GM19043 (cell line): ENCODE measurements at regions not wholly inside any gene's neighbourhood (a gene's known extent, or its start where the extent isn't known, plus 50 kb on each side); places are given as distances from the start of the nearest gene placed in this dataset.
"Not testable (repeated sequence)": the region's sequence is repeated elsewhere in the genome, so short reads cannot be mapped to it uniquely, and the experiment has no call there.

ENCODE experiments used
- ATAC-seq: cut with Tn5 transposase; IDR thresholded peaks from one replicate; pipeline ENCODE4 v1.9.1; 2021; ENCODE audit warnings: low read depth; ENCODE audit not compliant: unreplicated experiment

- ATAC-seq, result no peak
These were observed 271.8 kb upstream of the PLET1 start for GRCh38 chr11:112532506-112532905.

- no peak for ATAC-seq
These were observed 273.0 kb upstream of the PLET1 start for GRCh38 chr11:112533682-112534081.

- ATAC-seq, result no peak
These were observed 273.5 kb upstream of the PLET1 start for GRCh38 chr11:112534208-112534607.

- no peak for ATAC-seq
These were observed 276.4 kb upstream of the PLET1 start for GRCh38 chr11:112537026-112537425.

GRCh38 chr11:112537846-112538330 is 277.2 kb upstream of the PLET1 start:
- ATAC-seq, result no peak

GRCh38 chr11:112538534-112539280 is 278.0 kb upstream of the PLET1 start:
- no peak for ATAC-seq

- ATAC-seq, result not testable (repeated sequence)
These were observed 278.6 kb upstream of the PLET1 start for GRCh38 chr11:112539281-112539555.

GRCh38 chr11:112539741-112540140 is 279.1 kb upstream of the PLET1 start:
- no peak for ATAC-seq

GRCh38 chr11:112540261-112540660 is 279.6 kb upstream of the PLET1 start:
- no peak for ATAC-seq

GRCh38 chr11:112541140-112542046 is 280.7 kb upstream of the PLET1 start:
- no peak for ATAC-seq

- ATAC-seq, result no peak
These were observed 281.8 kb upstream of the PLET1 start for GRCh38 chr11:112542479-112542878.

- ATAC-seq, result no peak
These were observed 282.7 kb upstream of the PLET1 start for GRCh38 chr11:112543390-112543789.

- no peak for ATAC-seq
These were observed 288.0 kb upstream of the PLET1 start for GRCh38 chr11:112548641-112549040.

- no peak for ATAC-seq
These were observed 292.6 kb upstream of the PLET1 start for GRCh38 chr11:112553205-112553731.

- ATAC-seq, result no peak
These were observed 293.9 kb upstream of the PLET1 start for GRCh38 chr11:112554586-112554985.

GRCh38 chr11:112555491-112556364 is 295.1 kb upstream of the PLET1 start:
- no peak for ATAC-seq

GRCh38 chr11:112558691-112559090 is 298.0 kb upstream of the PLET1 start:
- no peak for ATAC-seq

GRCh38 chr11:112563808-112564207 is 303.1 kb upstream of the PLET1 start:
- no peak for ATAC-seq

GRCh38 chr11:112564228-112564955 is 303.7 kb upstream of the PLET1 start:
- no peak for ATAC-seq

GRCh38 chr11:112565551-112565950 is 304.9 kb upstream of the PLET1 start:
- no peak for ATAC-seq
